GM12891 (cell line): ENCODE measurements at regions not wholly inside any gene's neighbourhood (a gene's known extent, or its start where the extent isn't known, plus 50 kb on each side); places are given as distances from the start of the nearest gene placed in this dataset.

Experiments used
- POLR2A ChIP-seq: IDR thresholded peaks from 2 replicates; pipeline ENCODE4 v1.6.1; 2011; ENCODE audit warnings: low read depth, low read length, control low read depth
- POLR2AphosphoS5 ChIP-seq: IDR thresholded peaks from 2 replicates; pipeline ENCODE4 v1.6.1; 2011; ENCODE audit warnings: low read depth, low read length, control low read depth

GRCh38 chr18:53745224-53745967 lies 479.1 kb downstream of the MBD2 start:
- TF ChIP-seq POLR2AphosphoS5 (no peak), POLR2A (no peak)
